ENCODE measurements at regions not wholly inside any gene's neighbourhood (a gene's known extent, or its start where the extent isn't known, plus 50 kb on each side); places are given as distances from the start of the nearest gene placed in this dataset.
"Not testable (repeated sequence)": the region's sequence is repeated elsewhere in the genome, so short reads cannot be mapped to it uniquely, and the experiment has no call there.

GRCh38 chr15:92705764-92706163, 50.2 kb upstream of the FAM174B start:
- no peak for DNase-seq

- no peak for DNase-seq
Observed at GRCh38 chr15:92706201-92706600, 50.6 kb upstream of the FAM174B start.

GRCh38 chr15:92707880-92708551, 52.4 kb upstream of the FAM174B start:
- DNase-seq = no peak

- DNase-seq = no peak
Observed at GRCh38 chr15:92708635-92709034, 53.1 kb upstream of the FAM174B start.

GRCh38 chr15:92709110-92709790, 53.7 kb upstream of the FAM174B start:
- DNase-seq = no peak

GRCh38 chr15:92711457-92711831, 55.9 kb upstream of the FAM174B start:
- no peak for DNase-seq

- DNase-seq = peak; percentile 50
Observed at GRCh38 chr15:92714077-92714476, 58.5 kb upstream of the FAM174B start.

- peak; percentile 72 for DNase-seq
Observed at GRCh38 chr15:92714477-92715401, 59.2 kb upstream of the FAM174B start.

- DNase-seq = no peak
Observed at GRCh38 chr15:92715758-92716157, 60.2 kb upstream of the FAM174B start.

- peak; percentile 35 for DNase-seq
Observed at GRCh38 chr15:92719021-92719420, 63.4 kb upstream of the FAM174B start.

- DNase-seq = no peak
Observed at GRCh38 chr15:92724144-92724543, 68.6 kb upstream of the FAM174B start.

GRCh38 chr15:92725171-92725570, 69.6 kb upstream of the FAM174B start:
- no peak for DNase-seq

- DNase-seq = no peak
Observed at GRCh38 chr15:92728266-92728665, 72.7 kb upstream of the FAM174B start.

- DNase-seq = no peak
Observed at GRCh38 chr15:92733090-92733933, 77.7 kb upstream of the FAM174B start.

GRCh38 chr15:92733934-92734521, 78.5 kb upstream of the FAM174B start:
- DNase-seq = peak; percentile 12

GRCh38 chr15:92739246-92739645, 83.7 kb upstream of the FAM174B start:
- DNase-seq = not testable (repeated sequence)

- DNase-seq = no peak
Observed at GRCh38 chr15:92745845-92746271, 90.3 kb upstream of the FAM174B start.

GRCh38 chr15:92747047-92747446, 91.5 kb upstream of the FAM174B start:
- no peak for DNase-seq

GRCh38 chr15:92749216-92749615, 93.6 kb upstream of the FAM174B start:
- DNase-seq = no peak

GRCh38 chr15:92749946-92750345, 94.4 kb upstream of the FAM174B start:
- DNase-seq = no peak

GRCh38 chr15:92751528-92751927, 96.0 kb upstream of the FAM174B start:
- no peak for DNase-seq

- DNase-seq = no peak
Observed at GRCh38 chr15:92753591-92753990, 98.0 kb upstream of the FAM174B start.

All from fibroblast of skin of back (primary cell).